Osteocyte (in vitro differentiated cells): ENCODE measurements at regions not wholly inside any gene's neighbourhood (a gene's known extent, or its start where the extent isn't known, plus 50 kb on each side); places are given as distances from the start of the nearest gene placed in this dataset.

Experiments used
- DNase-seq: peaks from one replicate; pipeline ENCODE4 v3.0.0; 2021; ENCODE audit warnings: mixed read lengths; ENCODE audit not compliant: unreplicated experiment; ENCODE audit errors: extremely low spot score
- H3K27ac Mint-ChIP-seq: one replicate; pipeline ENCODE4 v1.8.0; 2021; ENCODE audit warnings: mild to moderate bottlenecking, mixed read lengths; ENCODE audit not compliant: unreplicated experiment
- H3K27me3 Mint-ChIP-seq: one replicate; pipeline ENCODE4 v1.8.0; 2021; ENCODE audit warnings: mixed read lengths; ENCODE audit not compliant: unreplicated experiment
- H3K36me3 Mint-ChIP-seq: one replicate; pipeline ENCODE4 v1.8.0; 2021; ENCODE audit warnings: mixed read lengths; ENCODE audit not compliant: unreplicated experiment
- H3K4me1 Mint-ChIP-seq: one replicate; pipeline ENCODE4 v1.8.0; 2021; ENCODE audit warnings: mixed read lengths; ENCODE audit not compliant: unreplicated experiment
- H3K4me3 Mint-ChIP-seq: one replicate; pipeline ENCODE4 v1.8.0; 2021; ENCODE audit warnings: mild to moderate bottlenecking, moderate library complexity, mixed read lengths; ENCODE audit not compliant: unreplicated experiment
- H3K9me3 Mint-ChIP-seq: one replicate; pipeline ENCODE4 v1.8.0; 2021; ENCODE audit warnings: mixed read lengths; ENCODE audit not compliant: unreplicated experiment
- TF ChIP-seq, protein P1 (sequence below): fragments of 200-600 bp; sonication (generic); IDR thresholded peaks from 2 replicates; pipeline ENCODE4 v1.5.0; 2021; ENCODE audit warnings: antibody characterized with exemption, mild to moderate bottlenecking, moderate library complexity

DNA sequence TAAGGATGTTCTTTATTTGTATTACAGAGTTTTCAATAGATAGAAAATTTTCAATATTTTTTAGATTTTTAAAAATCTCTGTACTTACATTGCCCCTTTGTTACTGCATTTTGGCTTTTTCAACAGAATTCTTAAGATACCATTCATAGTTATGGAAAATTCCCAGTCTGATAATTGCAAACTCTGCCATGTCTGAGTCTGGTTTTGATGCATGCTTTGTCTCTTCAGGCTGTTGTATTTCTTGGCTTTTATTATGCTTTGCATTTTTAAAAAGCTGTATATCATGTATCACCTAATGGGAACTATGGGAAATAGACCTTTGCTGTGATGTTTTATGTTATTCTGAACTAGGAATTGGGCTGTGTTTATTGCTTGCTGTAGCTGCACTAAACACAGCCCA, 898.9 kb upstream of the ADGRB3 start:
- peaks cover 19% of the 10 kb centered on the region for H3K4me1 Mint-ChIP-seq
- H3K36me3 Mint-ChIP-seq: peaks cover 33% of the 10 kb centered on the region
- H3K27me3 Mint-ChIP-seq: no peaks in the 10 kb centered on the region
- TF ChIP-seq, protein P1, sequence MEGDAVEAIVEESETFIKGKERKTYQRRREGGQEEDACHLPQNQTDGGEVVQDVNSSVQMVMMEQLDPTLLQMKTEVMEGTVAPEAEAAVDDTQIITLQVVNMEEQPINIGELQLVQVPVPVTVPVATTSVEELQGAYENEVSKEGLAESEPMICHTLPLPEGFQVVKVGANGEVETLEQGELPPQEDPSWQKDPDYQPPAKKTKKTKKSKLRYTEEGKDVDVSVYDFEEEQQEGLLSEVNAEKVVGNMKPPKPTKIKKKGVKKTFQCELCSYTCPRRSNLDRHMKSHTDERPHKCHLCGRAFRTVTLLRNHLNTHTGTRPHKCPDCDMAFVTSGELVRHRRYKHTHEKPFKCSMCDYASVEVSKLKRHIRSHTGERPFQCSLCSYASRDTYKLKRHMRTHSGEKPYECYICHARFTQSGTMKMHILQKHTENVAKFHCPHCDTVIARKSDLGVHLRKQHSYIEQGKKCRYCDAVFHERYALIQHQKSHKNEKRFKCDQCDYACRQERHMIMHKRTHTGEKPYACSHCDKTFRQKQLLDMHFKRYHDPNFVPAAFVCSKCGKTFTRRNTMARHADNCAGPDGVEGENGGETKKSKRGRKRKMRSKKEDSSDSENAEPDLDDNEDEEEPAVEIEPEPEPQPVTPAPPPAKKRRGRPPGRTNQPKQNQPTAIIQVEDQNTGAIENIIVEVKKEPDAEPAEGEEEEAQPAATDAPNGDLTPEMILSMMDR: no peak
- peaks cover 36% of the 10 kb centered on the region for H3K9me3 Mint-ChIP-seq
- H3K4me3 Mint-ChIP-seq: no peak overlapping the region
- DNase-seq: no peak
- H3K27ac Mint-ChIP-seq: peak overlapping the region; percentile 78

DNA sequence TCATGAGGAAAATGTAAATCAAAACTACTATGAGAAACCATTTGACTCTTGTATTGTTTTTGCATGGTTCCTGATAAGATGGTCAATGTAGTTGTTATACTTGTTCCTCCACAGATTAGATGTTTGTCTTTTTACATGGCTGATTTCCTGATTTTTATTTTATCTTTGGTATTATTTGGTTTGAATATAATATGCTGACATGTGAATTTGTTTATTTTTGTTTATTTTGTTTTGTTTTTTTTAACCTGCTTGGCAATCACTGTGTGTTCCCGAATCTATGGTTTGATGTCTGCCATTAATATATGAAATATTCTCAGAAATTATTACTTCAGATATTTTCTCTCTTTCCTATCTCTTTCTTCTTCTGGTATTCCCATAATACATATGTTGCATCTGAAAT, 899.5 kb upstream of the ADGRB3 start:
- DNase-seq: no peak
- TF ChIP-seq, protein P1: no peak
- H3K36me3 Mint-ChIP-seq: peaks cover 32% of the 10 kb centered on the region
- H3K4me1 Mint-ChIP-seq: peaks cover 19% of the 10 kb centered on the region
- no peak overlapping the region for H3K4me3 Mint-ChIP-seq
- H3K27me3 Mint-ChIP-seq: no peaks in the 10 kb centered on the region
- H3K9me3 Mint-ChIP-seq: peaks cover 38% of the 10 kb centered on the region
- H3K27ac Mint-ChIP-seq: peak overlapping the region; percentile 78

DNA sequence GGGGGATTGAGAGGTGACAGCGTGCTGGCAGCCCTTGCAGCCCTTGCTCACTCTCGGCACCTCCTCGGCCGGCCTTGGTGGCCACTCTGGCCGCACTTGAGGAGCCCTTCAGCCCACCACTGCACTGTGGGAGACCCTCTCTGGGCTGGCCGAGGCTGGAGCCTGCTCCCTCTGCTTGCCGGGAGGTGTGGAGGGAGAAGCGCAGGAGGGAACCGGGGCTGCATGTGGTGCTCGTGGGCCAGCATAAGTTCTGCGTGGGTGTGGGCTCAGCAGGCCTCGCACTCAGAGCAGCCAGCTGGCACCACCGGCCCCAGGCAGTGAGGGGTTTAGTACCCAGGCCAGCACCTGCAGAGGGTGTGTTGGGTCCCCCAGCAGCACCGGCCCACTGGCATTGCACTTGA, 912.2 kb upstream of the ADGRB3 start:
- Mint-ChIP-seq H3K9me3 (peaks cover 40% of the 10 kb centered on the region), H3K4me3 (no peak overlapping the region), H3K36me3 (peaks cover 30% of the 10 kb centered on the region), H3K27me3 (no peaks in the 10 kb centered on the region), H3K27ac (no peak overlapping the region), H3K4me1 (peaks cover 20% of the 10 kb centered on the region)
- TF ChIP-seq, protein P1: no peak
- DNase-seq: no peak

DNA sequence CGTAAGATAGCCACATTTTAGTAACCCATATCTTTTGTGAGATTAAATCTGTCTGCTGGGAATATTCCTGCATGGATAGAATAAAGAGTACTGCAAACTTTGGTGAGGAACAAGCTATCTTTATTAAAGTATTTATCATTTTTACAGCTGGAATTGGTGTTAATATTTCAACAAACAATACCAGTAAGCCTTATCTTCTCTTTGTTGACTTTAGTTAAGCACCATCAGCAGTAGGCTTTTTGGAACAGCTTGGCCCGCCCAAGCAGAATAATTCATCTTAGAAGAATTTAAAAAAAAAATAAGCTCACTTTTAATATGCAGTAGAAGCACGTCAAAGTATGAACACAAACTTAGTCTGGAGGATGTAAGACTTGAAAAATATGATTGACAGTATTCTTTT, 917.8 kb upstream of the ADGRB3 start:
- peak overlapping the region; percentile 85 for H3K27ac Mint-ChIP-seq
- peaks cover 18% of the 10 kb centered on the region for H3K9me3 Mint-ChIP-seq
- peaks cover 32% of the 10 kb centered on the region for H3K4me1 Mint-ChIP-seq
- H3K27me3 Mint-ChIP-seq: no peaks in the 10 kb centered on the region
- H3K4me3 Mint-ChIP-seq: no peak overlapping the region
- H3K36me3 Mint-ChIP-seq: peaks cover 8% of the 10 kb centered on the region
- TF ChIP-seq, protein P1: no peak
- no peak for DNase-seq

DNA sequence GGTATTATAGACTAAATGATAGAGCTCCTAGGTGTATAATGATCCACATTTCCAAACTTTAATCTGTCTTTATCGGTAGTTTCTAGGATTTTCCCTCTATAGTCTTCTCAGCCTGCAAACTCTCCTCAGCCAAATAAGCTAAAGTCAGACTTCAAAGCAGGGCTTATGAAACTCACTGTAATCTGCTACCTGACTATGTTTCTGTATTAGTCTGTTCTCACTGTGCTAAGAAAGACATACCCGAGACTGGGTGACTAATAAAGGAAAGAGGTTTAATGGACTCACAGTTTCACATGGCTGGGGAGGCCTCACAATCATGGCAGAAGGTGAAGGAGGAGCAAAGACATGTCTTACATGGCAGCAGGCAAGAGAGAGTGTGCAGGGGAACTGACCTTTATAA, 928.7 kb upstream of the ADGRB3 start:
- H3K4me1 Mint-ChIP-seq: no peaks in the 10 kb centered on the region
- no peak for DNase-seq
- H3K36me3 Mint-ChIP-seq: peaks cover 27% of the 10 kb centered on the region
- peaks cover 54% of the 10 kb centered on the region for H3K9me3 Mint-ChIP-seq
- H3K4me3 Mint-ChIP-seq: no peak overlapping the region
- TF ChIP-seq, protein P1: no peak
- no peak overlapping the region for H3K27ac Mint-ChIP-seq
- no peaks in the 10 kb centered on the region for H3K27me3 Mint-ChIP-seq
